ENCODE measurements at regions not wholly inside any gene's neighbourhood (a gene's known extent, or its start where the extent isn't known, plus 50 kb on each side); places are given as distances from the start of the nearest gene placed in this dataset.

- H3K4me3 ChIP-seq (ENCODE audit: low read depth, low read length): no peak overlapping the region
- no peaks in the 10 kb centered on the region for H3K4me1 ChIP-seq (ENCODE audit: control insufficient read depth in 1 of 2, insufficient read depth in 2 of 2, low read length in 2 of 2)
- H3K23ac ChIP-seq (ENCODE audit: low read length): no peak overlapping the region
- H3K14ac ChIP-seq (ENCODE audit: low read length): no peak overlapping the region
- no peak overlapping the region for H4K91ac ChIP-seq (ENCODE audit: low read depth, low read length)
- H3K4me2 ChIP-seq (ENCODE audit: low read length): no peak overlapping the region
- H3K9me3 ChIP-seq (ENCODE audit: insufficient read depth, low read depth, low read length): no peaks in the 10 kb centered on the region
- no peak overlapping the region for H2BK120ac ChIP-seq (ENCODE audit: insufficient read depth, low read length, poor library complexity)
- H3K36me3 ChIP-seq (ENCODE audit: control insufficient read depth in 1 of 2, insufficient read depth in 2 of 2, low read length in 2 of 2): no peaks in the 10 kb centered on the region
- no CpG with 5 or more reads among the region's 2 CpGs for WGBS (ENCODE audit: extremely low coverage, insufficient coverage, insufficient read length)
- H4K12ac ChIP-seq (ENCODE audit: low read depth, low read length): no peak overlapping the region
- no peak overlapping the region for H2AFZ ChIP-seq (ENCODE audit: insufficient read depth, low read length, poor library complexity)
- H3K18ac ChIP-seq (ENCODE audit: low read length): no peak overlapping the region
- H2BK12ac ChIP-seq (ENCODE audit: low read length): no peak overlapping the region
- H3K27me3 ChIP-seq (ENCODE audit: insufficient read depth, low read length): no peaks in the 10 kb centered on the region
- no peak for DNase-seq
- H3K79me2 ChIP-seq (ENCODE audit: control insufficient read depth, insufficient read depth, low read length, poor library complexity): no peaks in the 10 kb centered on the region
- no peak overlapping the region for H2AK5ac ChIP-seq (ENCODE audit: low read length)
- no peak overlapping the region for H3K4ac ChIP-seq (ENCODE audit: low read depth, low read length)
- H2BK5ac ChIP-seq (ENCODE audit: low read depth, low read length, poor library complexity): no peak overlapping the region
- H3K79me1 ChIP-seq (ENCODE audit: low read length): no peaks in the 10 kb centered on the region
- H3K9ac ChIP-seq (ENCODE audit: low read length): no peak overlapping the region
- H3K27ac ChIP-seq (ENCODE audit: low read depth, low read length): no peak overlapping the region
- H4K8ac ChIP-seq (ENCODE audit: low read depth, low read length): no peak overlapping the region
These were observed 212.4 kb downstream of the UTP18 start for GRCh38 chr17:51472670-51473205.

- H2BK12ac ChIP-seq (ENCODE audit: low read length): no peak overlapping the region
- no peak overlapping the region for H2AK5ac ChIP-seq (ENCODE audit: low read length)
- no peak overlapping the region for H3K4me2 ChIP-seq (ENCODE audit: low read length)
- H3K9ac ChIP-seq (ENCODE audit: low read length): no peak overlapping the region
- H2BK5ac ChIP-seq (ENCODE audit: low read depth, low read length, poor library complexity): no peak overlapping the region
- H3K9me3 ChIP-seq (ENCODE audit: insufficient read depth, low read depth, low read length): no peaks in the 10 kb centered on the region
- no peak overlapping the region for H4K12ac ChIP-seq (ENCODE audit: low read depth, low read length)
- H3K79me1 ChIP-seq (ENCODE audit: low read length): no peaks in the 10 kb centered on the region
- H4K91ac ChIP-seq (ENCODE audit: low read depth, low read length): no peak overlapping the region
- H3K23ac ChIP-seq (ENCODE audit: low read length): no peak overlapping the region
- no peak overlapping the region for H2BK120ac ChIP-seq (ENCODE audit: insufficient read depth, low read length, poor library complexity)
- no peak overlapping the region for H3K4me3 ChIP-seq (ENCODE audit: low read depth, low read length)
- no peak for DNase-seq
- no peak overlapping the region for H3K14ac ChIP-seq (ENCODE audit: low read length)
- no peak overlapping the region for H4K8ac ChIP-seq (ENCODE audit: low read depth, low read length)
- H3K27me3 ChIP-seq (ENCODE audit: insufficient read depth, low read length): no peaks in the 10 kb centered on the region
- no peak overlapping the region for H2AFZ ChIP-seq (ENCODE audit: insufficient read depth, low read length, poor library complexity)
- H3K27ac ChIP-seq (ENCODE audit: low read depth, low read length): no peak overlapping the region
- WGBS (ENCODE audit: extremely low coverage, insufficient coverage, insufficient read length): no CpG with 5 or more reads among the region's 4 CpGs
- H3K36me3 ChIP-seq (ENCODE audit: control insufficient read depth in 1 of 2, insufficient read depth in 2 of 2, low read length in 2 of 2): no peaks in the 10 kb centered on the region
- no peak overlapping the region for H3K18ac ChIP-seq (ENCODE audit: low read length)
- no peaks in the 10 kb centered on the region for H3K79me2 ChIP-seq (ENCODE audit: control insufficient read depth, insufficient read depth, low read length, poor library complexity)
- no peak overlapping the region for H3K4ac ChIP-seq (ENCODE audit: low read depth, low read length)
- H3K4me1 ChIP-seq (ENCODE audit: control insufficient read depth in 1 of 2, insufficient read depth in 2 of 2, low read length in 2 of 2): no peaks in the 10 kb centered on the region
These were observed 214.4 kb downstream of the UTP18 start for GRCh38 chr17:51474764-51475163.

- Histone ChIP-seq H2AK5ac (ENCODE audit: low read length) (no peak overlapping the region), H2BK12ac (ENCODE audit: low read length) (no peak overlapping the region), H3K23ac (ENCODE audit: low read length) (no peak overlapping the region), H3K4me2 (ENCODE audit: low read length) (no peak overlapping the region), H3K9ac (ENCODE audit: low read length) (no peak overlapping the region), H3K18ac (ENCODE audit: low read length) (no peak overlapping the region), H3K9me3 (ENCODE audit: insufficient read depth, low read depth, low read length) (no peaks in the 10 kb centered on the region), H3K79me1 (ENCODE audit: low read length) (no peaks in the 10 kb centered on the region), H3K4me1 (ENCODE audit: control insufficient read depth in 1 of 2, insufficient read depth in 2 of 2, low read length in 2 of 2) (no peaks in the 10 kb centered on the region), H4K91ac (ENCODE audit: low read depth, low read length) (no peak overlapping the region), H3K14ac (ENCODE audit: low read length) (no peak overlapping the region), H3K4ac (ENCODE audit: low read depth, low read length) (no peak overlapping the region), H4K8ac (ENCODE audit: low read depth, low read length) (no peak overlapping the region), H3K27me3 (ENCODE audit: insufficient read depth, low read length) (no peaks in the 10 kb centered on the region), H3K4me3 (ENCODE audit: low read depth, low read length) (no peak overlapping the region), H2BK5ac (ENCODE audit: low read depth, low read length, poor library complexity) (no peak overlapping the region), H2BK120ac (ENCODE audit: insufficient read depth, low read length, poor library complexity) (no peak overlapping the region), H3K27ac (ENCODE audit: low read depth, low read length) (no peak overlapping the region), H4K12ac (ENCODE audit: low read depth, low read length) (no peak overlapping the region), H2AFZ (ENCODE audit: insufficient read depth, low read length, poor library complexity) (no peak overlapping the region), H3K79me2 (ENCODE audit: control insufficient read depth, insufficient read depth, low read length, poor library complexity) (no peaks in the 10 kb centered on the region), H3K36me3 (ENCODE audit: control insufficient read depth in 1 of 2, insufficient read depth in 2 of 2, low read length in 2 of 2) (no peaks in the 10 kb centered on the region)
- no peak for DNase-seq
- WGBS (ENCODE audit: extremely low coverage, insufficient coverage, insufficient read length): no CpG with 5 or more reads among the region's 5 CpGs
These were observed 215.4 kb downstream of the UTP18 start for GRCh38 chr17:51475730-51476129.

- no peak overlapping the region for H4K91ac ChIP-seq (ENCODE audit: low read depth, low read length)
- H2AFZ ChIP-seq (ENCODE audit: insufficient read depth, low read length, poor library complexity): no peak overlapping the region
These were observed 219.0 kb downstream of the UTP18 start for GRCh38 chr17:51479303-51479702.

More at GRCh38 chr17:51479303-51479702, 219.0 kb downstream of the UTP18 start:
- Histone ChIP-seq H2BK12ac (ENCODE audit: low read length) (no peak overlapping the region), H3K36me3 (ENCODE audit: control insufficient read depth in 1 of 2, insufficient read depth in 2 of 2, low read length in 2 of 2) (no peaks in the 10 kb centered on the region), H2BK120ac (ENCODE audit: insufficient read depth, low read length, poor library complexity) (no peak overlapping the region), H3K9me3 (ENCODE audit: insufficient read depth, low read depth, low read length) (no peaks in the 10 kb centered on the region), H3K14ac (ENCODE audit: low read length) (no peak overlapping the region), H3K4me2 (ENCODE audit: low read length) (no peak overlapping the region), H3K4me3 (ENCODE audit: low read depth, low read length) (no peak overlapping the region), H3K27me3 (ENCODE audit: insufficient read depth, low read length) (no peaks in the 10 kb centered on the region), H3K79me2 (ENCODE audit: control insufficient read depth, insufficient read depth, low read length, poor library complexity) (no peaks in the 10 kb centered on the region), H3K18ac (ENCODE audit: low read length) (no peak overlapping the region), H3K9ac (ENCODE audit: low read length) (no peak overlapping the region), H3K4ac (ENCODE audit: low read depth, low read length) (no peak overlapping the region), H4K8ac (ENCODE audit: low read depth, low read length) (no peak overlapping the region), H3K27ac (ENCODE audit: low read depth, low read length) (no peak overlapping the region), H2BK5ac (ENCODE audit: low read depth, low read length, poor library complexity) (no peak overlapping the region), H3K23ac (ENCODE audit: low read length) (no peak overlapping the region), H3K79me1 (ENCODE audit: low read length) (no peaks in the 10 kb centered on the region), H4K12ac (ENCODE audit: low read depth, low read length) (no peak overlapping the region), H2AK5ac (ENCODE audit: low read length) (no peak overlapping the region), H3K4me1 (ENCODE audit: control insufficient read depth in 1 of 2, insufficient read depth in 2 of 2, low read length in 2 of 2) (no peaks in the 10 kb centered on the region)
- no peak for DNase-seq
- WGBS (ENCODE audit: extremely low coverage, insufficient coverage, insufficient read length): no CpG with 5 or more reads among the region's 4 CpGs

All from trophoblast cell (in vitro differentiated cells and primary cell).